Suprapubic skin (tissue), 3 donors: ENCODE measurements at regions not wholly inside any gene's neighbourhood (a gene's known extent, or its start where the extent isn't known, plus 50 kb on each side); places are given as distances from the start of the nearest gene placed in this dataset.

Experiments used
- CTCF ChIP-seq, 2 donors: fragments of 200-600 bp in 1 of 2; fragments of 450-650 bp in 1 of 2; sonication (generic) in 1 of 2; IDR thresholded peaks; one replicate each; pipeline ENCODE4 v1.5.1; 2016 to 2019; ENCODE audit warnings: antibody characterized with exemption in 2 of 2, mild to moderate bottlenecking in 1 of 2, moderate library complexity in 1 of 2
- POLR2A ChIP-seq, 2 donors: fragments of 450-650 bp; IDR thresholded peaks; one replicate each; pipeline ENCODE4 v1.6.1; 2017; ENCODE audit warnings: antibody characterized with exemption in 2 of 2, mild to moderate bottlenecking in 2 of 2, moderate library complexity in 2 of 2

- no peak for TF ChIP-seq CTCF (IDR thresholded peaks at IDR 0.05)
- TF ChIP-seq POLR2A (IDR thresholded peaks at IDR 0.05) = no peak
These were observed 271.2 kb upstream of the ZP4 start for GRCh38 chr1:238161955-238162354.
